Endothelial cell of umbilical vein (primary cell): ENCODE measurements at regions not wholly inside any gene's neighbourhood (a gene's known extent, or its start where the extent isn't known, plus 50 kb on each side); places are given as distances from the start of the nearest gene placed in this dataset.

Source experiments
- BruUV-seq: library from RNA; stranded (reverse); fragments of 400-500 nt; replicated peaks from 2 replicates; lab custom pipeline; 2021; lab: Mats Ljungman, UMichigan
- CTCF ChIA-PET: fragments of 300-600, 350-600 bp; sonication (Branson Sonifier 250); formaldehyde crosslinking; loops from one replicate; lab custom pipeline; 2021; ENCODE audit warnings: antibody characterized with exemption, inconsistent platforms; lab: Charles Lee
- POLR2A ChIA-PET: fragments of 300-600, 350-600 bp; sonication (Branson Sonifier 250); formaldehyde crosslinking; loops from one replicate; lab custom pipeline; 2021; ENCODE audit warnings: antibody characterized with exemption, inconsistent platforms; lab: Charles Lee
- DNase-seq: peaks from one replicate; pipeline ENCODE4 v3.0.0-alpha.2; 2011; ENCODE audit warnings: low read depth, low spot score
- FAIRE-seq: peaks from 2 replicates; lab custom pipeline; 2011; peaks lifted over from hg19 to GRCh38; lab: Jason Lieb, UNC
- H2AFZ ChIP-seq: 2 replicates; pipeline ENCODE4 v1.6.0; 2012; ENCODE audit warnings: low read depth, low read length, control low read depth, inconsistent platforms
- H3K27ac ChIP-seq: 2 replicates; pipeline ENCODE4 v1.5.1; 2011; ENCODE audit warnings: low read depth, mild to moderate bottlenecking, control low read depth, low read length, moderate library complexity; ENCODE audit not compliant: insufficient read depth
- H3K27me3 ChIP-seq, 2 experiments: 2 replicates each; pipeline versions ENCODE4 v1.6.0 to v1.6.1; 2011; ENCODE audit warnings: low read length in 2 of 2, mixed read lengths in 1 of 2; ENCODE audit not compliant: control insufficient read depth in 2 of 2, insufficient read depth in 2 of 2
- H3K36me3 ChIP-seq, 2 experiments: 2 replicates in 1 of 2; 3 replicates in 1 of 2; pipeline ENCODE4 v1.5.1; 2011; ENCODE audit warnings: low read length in 2 of 2, mild to moderate bottlenecking in 1 of 2, moderate library complexity in 1 of 2; ENCODE audit not compliant: control insufficient read depth in 2 of 2, insufficient read depth in 2 of 2; ENCODE audit errors: extremely low read depth in 1 of 2
- H3K4me1 ChIP-seq: 3 replicates; pipeline ENCODE4 v1.5.1; 2011; ENCODE audit warnings: mild to moderate bottlenecking, low read length; ENCODE audit not compliant: control insufficient read depth, insufficient read depth; ENCODE audit errors: extremely low read depth
- H3K4me2 ChIP-seq: 2 replicates; pipeline ENCODE4 v1.6.1; 2011; ENCODE audit warnings: low read length, control low read depth, mixed read lengths; ENCODE audit not compliant: insufficient read depth
- H3K4me3 ChIP-seq, 3 experiments: fragments of 200-600 bp in 1 of 3; sonication (generic), shearing (Covaris generic) in 1 of 3; replicated peaks in 1 of 3; 2 replicates each; pipeline ENCODE4 v1.5.1; 2011 to 2016; ENCODE audit warnings: control low read depth in 3 of 3, low read length in 3 of 3, mild to moderate bottlenecking in 2 of 3, inconsistent platforms in 1 of 3, low read depth in 1 of 3, moderate library complexity in 1 of 3; ENCODE audit not compliant: insufficient read depth in 1 of 3
- H3K79me2 ChIP-seq: 2 replicates; pipeline ENCODE4 v1.6.0; 2012; ENCODE audit warnings: low read length, inconsistent platforms; ENCODE audit not compliant: control insufficient read depth, insufficient read depth
- H3K9ac ChIP-seq: replicated peaks from 2 replicates; pipeline ENCODE3; 2011; ENCODE audit warnings: low read length, control low read depth; ENCODE audit not compliant: insufficient read depth; ENCODE audit errors: extremely low read depth
- H3K9me1 ChIP-seq: replicated peaks from 3 replicates; pipeline ENCODE4 v1.6.0; 2011; ENCODE audit warnings: mild to moderate bottlenecking, low read length; ENCODE audit not compliant: control insufficient read depth, insufficient read depth; ENCODE audit errors: extremely low read depth
- H3K9me3 ChIP-seq: replicated peaks from 2 replicates; pipeline ENCODE4 v1.5.1; 2012; ENCODE audit warnings: low read length, inconsistent platforms; ENCODE audit not compliant: control insufficient read depth, insufficient read depth
- H4K20me1 ChIP-seq: replicated peaks from 2 replicates; pipeline ENCODE3; 2011; ENCODE audit warnings: mild to moderate bottlenecking, low read length; ENCODE audit not compliant: control insufficient read depth, insufficient read depth; ENCODE audit errors: extremely low read depth
- CTCF ChIP-seq, 2 donors: IDR thresholded peaks; 1 replicate in 1 of 2; 2 replicates in 1 of 2; pipeline ENCODE4 v1.5.1; 2011; ENCODE audit warnings: low read length in 2 of 2, mild to moderate bottlenecking in 2 of 2, moderate library complexity in 2 of 2, control low read depth in 1 of 2, inconsistent platforms in 1 of 2, low read depth in 1 of 2; ENCODE audit not compliant: insufficient read depth in 1 of 2; ENCODE audit errors: extremely low read depth in 1 of 2
- FOS ChIP-seq: IDR thresholded peaks from 2 replicates; pipeline ENCODE4 v1.6.1; 2011; ENCODE audit warnings: mild to moderate bottlenecking, low read length, moderate library complexity, borderline replicate concordance; ENCODE audit not compliant: insufficient read depth
- GATA2 ChIP-seq: IDR thresholded peaks from 2 replicates; pipeline ENCODE4 v1.7.0; 2011; ENCODE audit warnings: low read depth, mild to moderate bottlenecking, moderate library complexity, mixed read lengths, low read length; ENCODE audit not compliant: insufficient read length, insufficient read depth
- JUN ChIP-seq: IDR thresholded peaks from 2 replicates; pipeline ENCODE4 v1.6.1; 2011; ENCODE audit warnings: borderline replicate concordance, low read depth; ENCODE audit not compliant: insufficient read length, insufficient read depth
- MAX ChIP-seq: IDR thresholded peaks from 2 replicates; pipeline ENCODE4 v1.6.1; 2011; ENCODE audit not compliant: insufficient read depth, insufficient read length
- POLR2A ChIP-seq: IDR thresholded peaks from 2 replicates; pipeline ENCODE4 v1.6.1; 2012; ENCODE audit warnings: low read depth, mild to moderate bottlenecking, control low read depth, low read length
- POLR2AphosphoS5 ChIP-seq: IDR thresholded peaks from 2 replicates; pipeline ENCODE4 v1.6.1; 2012; ENCODE audit warnings: low read depth, mild to moderate bottlenecking, control low read depth, low read length, moderate library complexity; ENCODE audit not compliant: insufficient read depth
- dilution Hi-C: fragments of 300-500 bp; cut with MboI; formaldehyde crosslinking; loops from one replicate; pipeline ENCODE4 v1.15.0; 2019; ENCODE audit warnings: low sequenced_read_pairs; ENCODE audit not compliant: extremely low pct_ligation_motif_present
- intact Hi-C: fragments of 100-400 bp; cut with micrococcal nuclease; formaldehyde crosslinking; loops from one replicate; pipeline ENCODE4 v1.10.0; 2022

GRCh38 chr6:11878029-11878428, 99.4 kb upstream of the ADTRP start:
- H3K4me3 ChIP-seq: no peak overlapping the region
- H3K9ac ChIP-seq: no peak overlapping the region
- no peaks in the 10 kb centered on the region for H4K20me1 ChIP-seq
- TF ChIP-seq CTCF (IDR thresholded peaks at IDR 0.05; ENCODE audit: extremely low read depth in 1 of 2, insufficient read depth in 1 of 2, low read depth in 1 of 2, low read length in 2 of 2): no peak
- TF ChIP-seq JUN: no peak
- TF ChIP-seq POLR2A: no peak
- no peak for TF ChIP-seq MAX
- TF ChIP-seq POLR2AphosphoS5: no peak
- no peak for TF ChIP-seq GATA2
- no peak for TF ChIP-seq FOS
- FAIRE-seq: no peak
- no TSS peak for BruUV-seq
- ChIA-PET POLR2A (no interaction called here), CTCF (interaction anchor here (1.3 kb wide), 1 partner anchor 356 kb away, joined by 5 read pairs; no protein-coding TSS in a partner anchor)
- dilution Hi-C loops: no loop called here
- no peaks in the 10 kb centered on the region for H3K79me2 ChIP-seq
- H3K9me3 ChIP-seq: no peaks in the 10 kb centered on the region
- H3K9me1 ChIP-seq: no peaks in the 10 kb centered on the region
- intact Hi-C loops: no loop called here
- H2AFZ ChIP-seq: no peak overlapping the region
- no peak overlapping the region for H3K4me2 ChIP-seq
- H3K36me3 ChIP-seq: no peaks in the 10 kb centered on the region
- no peak for DNase-seq
- H3K4me1 ChIP-seq: no peaks in the 10 kb centered on the region
- H3K27ac ChIP-seq: no peak overlapping the region
- H3K27me3 ChIP-seq: no peaks in the 10 kb centered on the region
